Endothelial cell of umbilical vein (primary cell): ENCODE measurements at regions not wholly inside any gene's neighbourhood (a gene's known extent, or its start where the extent isn't known, plus 50 kb on each side); places are given as distances from the start of the nearest gene placed in this dataset.

Experiments used
- BruUV-seq: library from RNA; stranded (reverse); fragments of 400-500 nt; replicated peaks from 2 replicates; lab custom pipeline; 2021; lab: Mats Ljungman, UMichigan
- CTCF ChIA-PET: fragments of 300-600, 350-600 bp; sonication (Branson Sonifier 250); formaldehyde crosslinking; loops from one replicate; lab custom pipeline; 2021; ENCODE audit warnings: antibody characterized with exemption, inconsistent platforms; lab: Charles Lee
- POLR2A ChIA-PET: fragments of 300-600, 350-600 bp; sonication (Branson Sonifier 250); formaldehyde crosslinking; loops from one replicate; lab custom pipeline; 2021; ENCODE audit warnings: antibody characterized with exemption, inconsistent platforms; lab: Charles Lee
- DNase-seq: peaks from one replicate; pipeline ENCODE4 v3.0.0-alpha.2; 2011; ENCODE audit warnings: low read depth, low spot score
- FAIRE-seq: peaks from 2 replicates; lab custom pipeline; 2011; peaks lifted over from hg19 to GRCh38; lab: Jason Lieb, UNC
- H2AFZ ChIP-seq: 2 replicates; pipeline ENCODE4 v1.6.0; 2012; ENCODE audit warnings: low read depth, low read length, control low read depth, inconsistent platforms
- H3K27ac ChIP-seq: 2 replicates; pipeline ENCODE4 v1.5.1; 2011; ENCODE audit warnings: low read depth, mild to moderate bottlenecking, control low read depth, low read length, moderate library complexity; ENCODE audit not compliant: insufficient read depth
- H3K27me3 ChIP-seq, 2 experiments: 2 replicates each; pipeline versions ENCODE4 v1.6.0 to v1.6.1; 2011; ENCODE audit warnings: low read length in 2 of 2, mixed read lengths in 1 of 2; ENCODE audit not compliant: control insufficient read depth in 2 of 2, insufficient read depth in 2 of 2
- H3K36me3 ChIP-seq, 2 experiments: 2 replicates in 1 of 2; 3 replicates in 1 of 2; pipeline ENCODE4 v1.5.1; 2011; ENCODE audit warnings: low read length in 2 of 2, mild to moderate bottlenecking in 1 of 2, moderate library complexity in 1 of 2; ENCODE audit not compliant: control insufficient read depth in 2 of 2, insufficient read depth in 2 of 2; ENCODE audit errors: extremely low read depth in 1 of 2
- H3K4me1 ChIP-seq: 3 replicates; pipeline ENCODE4 v1.5.1; 2011; ENCODE audit warnings: mild to moderate bottlenecking, low read length; ENCODE audit not compliant: control insufficient read depth, insufficient read depth; ENCODE audit errors: extremely low read depth
- H3K4me2 ChIP-seq: 2 replicates; pipeline ENCODE4 v1.6.1; 2011; ENCODE audit warnings: low read length, control low read depth, mixed read lengths; ENCODE audit not compliant: insufficient read depth
- H3K4me3 ChIP-seq, 3 experiments: fragments of 200-600 bp in 1 of 3; sonication (generic), shearing (Covaris generic) in 1 of 3; replicated peaks in 1 of 3; 2 replicates each; pipeline ENCODE4 v1.5.1; 2011 to 2016; ENCODE audit warnings: control low read depth in 3 of 3, low read length in 3 of 3, mild to moderate bottlenecking in 2 of 3, inconsistent platforms in 1 of 3, low read depth in 1 of 3, moderate library complexity in 1 of 3; ENCODE audit not compliant: insufficient read depth in 1 of 3
- H3K79me2 ChIP-seq: 2 replicates; pipeline ENCODE4 v1.6.0; 2012; ENCODE audit warnings: low read length, inconsistent platforms; ENCODE audit not compliant: control insufficient read depth, insufficient read depth
- H3K9ac ChIP-seq: replicated peaks from 2 replicates; pipeline ENCODE3; 2011; ENCODE audit warnings: low read length, control low read depth; ENCODE audit not compliant: insufficient read depth; ENCODE audit errors: extremely low read depth
- H3K9me1 ChIP-seq: replicated peaks from 3 replicates; pipeline ENCODE4 v1.6.0; 2011; ENCODE audit warnings: mild to moderate bottlenecking, low read length; ENCODE audit not compliant: control insufficient read depth, insufficient read depth; ENCODE audit errors: extremely low read depth
- H3K9me3 ChIP-seq: replicated peaks from 2 replicates; pipeline ENCODE4 v1.5.1; 2012; ENCODE audit warnings: low read length, inconsistent platforms; ENCODE audit not compliant: control insufficient read depth, insufficient read depth
- H4K20me1 ChIP-seq: replicated peaks from 2 replicates; pipeline ENCODE3; 2011; ENCODE audit warnings: mild to moderate bottlenecking, low read length; ENCODE audit not compliant: control insufficient read depth, insufficient read depth; ENCODE audit errors: extremely low read depth
- EZH2 ChIP-seq: IDR thresholded peaks from 2 replicates; pipeline ENCODE4 v1.6.1; 2012; ENCODE audit warnings: borderline replicate concordance, low read depth, mild to moderate bottlenecking, moderate library complexity, low read length, inconsistent platforms; ENCODE audit not compliant: severe bottlenecking
- MYC ChIP-seq: IDR thresholded peaks from one replicate; pipeline ENCODE4 v1.6.1; 2011; ENCODE audit warnings: mild to moderate bottlenecking, low read depth, low read length
- POLR2A ChIP-seq: IDR thresholded peaks from 2 replicates; pipeline ENCODE4 v1.6.1; 2012; ENCODE audit warnings: low read depth, mild to moderate bottlenecking, control low read depth, low read length
- POLR2AphosphoS5 ChIP-seq: IDR thresholded peaks from 2 replicates; pipeline ENCODE4 v1.6.1; 2012; ENCODE audit warnings: low read depth, mild to moderate bottlenecking, control low read depth, low read length, moderate library complexity; ENCODE audit not compliant: insufficient read depth
- dilution Hi-C: fragments of 300-500 bp; cut with MboI; formaldehyde crosslinking; loops from one replicate; pipeline ENCODE4 v1.15.0; 2019; ENCODE audit warnings: low sequenced_read_pairs; ENCODE audit not compliant: extremely low pct_ligation_motif_present
- intact Hi-C: fragments of 100-400 bp; cut with micrococcal nuclease; formaldehyde crosslinking; loops from one replicate; pipeline ENCODE4 v1.10.0; 2022
- TF ChIP-seq, protein P1 (sequence below), 2 donors: IDR thresholded peaks; 1 replicate in 1 of 2; 2 replicates in 1 of 2; pipeline ENCODE4 v1.5.1; 2011; ENCODE audit warnings: low read length in 2 of 2, mild to moderate bottlenecking in 2 of 2, moderate library complexity in 2 of 2, control low read depth in 1 of 2, inconsistent platforms in 1 of 2, low read depth in 1 of 2; ENCODE audit not compliant: insufficient read depth in 1 of 2; ENCODE audit errors: extremely low read depth in 1 of 2

DNA sequence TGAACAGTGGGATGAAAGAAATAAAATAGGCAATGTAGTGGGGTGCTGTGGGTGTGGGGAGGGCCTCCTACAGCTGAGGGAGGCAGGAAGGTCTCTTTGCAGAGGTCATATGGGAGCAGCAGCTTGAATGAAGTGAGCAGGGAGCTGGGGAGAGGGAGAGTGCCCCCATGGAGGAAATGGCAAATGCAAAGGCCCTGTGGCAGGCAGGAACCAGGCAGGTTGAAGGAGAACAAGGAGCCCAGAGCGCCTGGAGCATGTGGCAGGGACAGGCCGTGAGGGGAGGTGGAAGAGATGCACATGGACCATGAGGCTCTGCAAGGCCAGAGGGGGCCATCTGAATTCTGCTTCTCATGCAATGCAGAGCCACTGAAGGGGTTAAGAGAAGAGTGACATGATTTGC lies 191.8 kb downstream of the URI1 start:
- intact Hi-C loops = no loop called here
- Histone ChIP-seq H3K27me3 (no peaks in the 10 kb centered on the region), H4K20me1 (no peaks in the 10 kb centered on the region), H3K4me2 (no peak overlapping the region), H3K79me2 (no peaks in the 10 kb centered on the region), H3K9me1 (no peaks in the 10 kb centered on the region), H3K4me3 (no peak overlapping the region), H3K9me3 (no peaks in the 10 kb centered on the region), H3K27ac (no peak overlapping the region), H2AFZ (no peak overlapping the region), H3K4me1 (no peaks in the 10 kb centered on the region), H3K36me3 (no peaks in the 10 kb centered on the region), H3K9ac (no peak overlapping the region)
- POLR2A ChIA-PET = no interaction called here
- dilution Hi-C loops = no loop called here
- no peak for TF ChIP-seq POLR2AphosphoS5
- TF ChIP-seq, protein P1, sequence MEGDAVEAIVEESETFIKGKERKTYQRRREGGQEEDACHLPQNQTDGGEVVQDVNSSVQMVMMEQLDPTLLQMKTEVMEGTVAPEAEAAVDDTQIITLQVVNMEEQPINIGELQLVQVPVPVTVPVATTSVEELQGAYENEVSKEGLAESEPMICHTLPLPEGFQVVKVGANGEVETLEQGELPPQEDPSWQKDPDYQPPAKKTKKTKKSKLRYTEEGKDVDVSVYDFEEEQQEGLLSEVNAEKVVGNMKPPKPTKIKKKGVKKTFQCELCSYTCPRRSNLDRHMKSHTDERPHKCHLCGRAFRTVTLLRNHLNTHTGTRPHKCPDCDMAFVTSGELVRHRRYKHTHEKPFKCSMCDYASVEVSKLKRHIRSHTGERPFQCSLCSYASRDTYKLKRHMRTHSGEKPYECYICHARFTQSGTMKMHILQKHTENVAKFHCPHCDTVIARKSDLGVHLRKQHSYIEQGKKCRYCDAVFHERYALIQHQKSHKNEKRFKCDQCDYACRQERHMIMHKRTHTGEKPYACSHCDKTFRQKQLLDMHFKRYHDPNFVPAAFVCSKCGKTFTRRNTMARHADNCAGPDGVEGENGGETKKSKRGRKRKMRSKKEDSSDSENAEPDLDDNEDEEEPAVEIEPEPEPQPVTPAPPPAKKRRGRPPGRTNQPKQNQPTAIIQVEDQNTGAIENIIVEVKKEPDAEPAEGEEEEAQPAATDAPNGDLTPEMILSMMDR (IDR thresholded peaks at IDR 0.05; ENCODE audit: extremely low read depth in 1 of 2, insufficient read depth in 1 of 2, low read depth in 1 of 2, low read length in 2 of 2) = no peak
- no TSS peak for BruUV-seq
- CTCF ChIA-PET = no interaction called here
- no peak for FAIRE-seq
- no peak for DNase-seq

GRCh38 chr19:30135093-30135757 lies 193.2 kb downstream of the URI1 start:
- BruUV-seq = no TSS peak
- Histone ChIP-seq H3K27ac (no peak overlapping the region), H4K20me1 (no peaks in the 10 kb centered on the region), H3K9ac (no peak overlapping the region), H3K4me1 (no peaks in the 10 kb centered on the region), H2AFZ (no peak overlapping the region), H3K36me3 (no peaks in the 10 kb centered on the region), H3K4me3 (no peak overlapping the region), H3K4me2 (no peak overlapping the region), H3K79me2 (no peaks in the 10 kb centered on the region), H3K9me3 (no peaks in the 10 kb centered on the region), H3K27me3 (no peaks in the 10 kb centered on the region), H3K9me1 (no peaks in the 10 kb centered on the region)
- no peak for DNase-seq
- intact Hi-C loops (no loop called here), dilution Hi-C loops (no loop called here)
- TF ChIP-seq EZH2 (no peak), POLR2AphosphoS5 (no peak), POLR2A (no peak), MYC (no peak)
- TF ChIP-seq, protein P1 (IDR thresholded peaks at IDR 0.05; ENCODE audit: extremely low read depth in 1 of 2, insufficient read depth in 1 of 2, low read depth in 1 of 2, low read length in 2 of 2) = no peak
- FAIRE-seq = no peak
- ChIA-PET POLR2A (no interaction called here), CTCF (no interaction called here)
